ENCODE measurements at regions not wholly inside any gene's neighbourhood (a gene's known extent, or its start where the extent isn't known, plus 50 kb on each side); places are given as distances from the start of the nearest gene placed in this dataset.

- in situ Hi-C loops (cut with MboI; ENCODE audit: low sequenced_read_pairs) (no loop called here), intact Hi-C loops (cut with micrococcal nuclease) (no loop called here), dilution Hi-C loops (cut with HindIII; ENCODE audit: low sequenced_read_pairs, unreplicated experiment) (no loop called here)
- no peak overlapping the region for H3K4ac ChIP-seq (ENCODE audit: low read depth, low read length)
- no peaks in the 10 kb centered on the region for H3K4me1 ChIP-seq (ENCODE audit: control insufficient read depth, insufficient read depth, low read length)
- POLR2A ChIA-PET (ENCODE audit: unreplicated experiment): no interaction called here
- no peak overlapping the region for H2BK5ac ChIP-seq (ENCODE audit: low read depth, low read length, poor library complexity, severe bottlenecking)
- DNase-seq (no peak), ATAC-seq (ENCODE audit: low read depth) (no peak)
- H3K79me1 ChIP-seq (ENCODE audit: low read depth in 1 of 2, low read length in 2 of 2): no peaks in the 10 kb centered on the region
- no peak overlapping the region for H4K8ac ChIP-seq (ENCODE audit: low read depth in 2 of 2, low read length in 2 of 2)
- H3K14ac ChIP-seq (replicated peaks; ENCODE audit: low read depth, low read length): no peak overlapping the region
- TF ChIP-seq POLR2A (IDR thresholded peaks at IDR 0.05; ENCODE audit: low read depth, low read length): no peak
- no peak for TF ChIP-seq FOS (IDR thresholded peaks at IDR 0.05; ENCODE audit: low read depth, low read length)
- no peak for TF ChIP-seq MAZ (IDR thresholded peaks at IDR 0.05; ENCODE audit: borderline replicate concordance, low read depth, low read length)
- TF ChIP-seq USF2 (IDR thresholded peaks at IDR 0.05; ENCODE audit: low read depth, low read length): no peak
- TF ChIP-seq MAFK (IDR thresholded peaks at IDR 0.05; ENCODE audit: low read depth, low read length): no peak
- no peak for TF ChIP-seq RFX5 (IDR thresholded peaks at IDR 0.05; ENCODE audit: low read depth, low read length)
- TF ChIP-seq ELK1 (IDR thresholded peaks at IDR 0.05; ENCODE audit: borderline replicate concordance, low read depth, low read length): no peak
- no peak for TF ChIP-seq BHLHE40 (IDR thresholded peaks at IDR 0.05; ENCODE audit: low read depth, low read length)
- TF ChIP-seq CTCF (conservative IDR thresholded peaks at IDR 0.05; ENCODE audit: low read depth, low read length): no peak
- TF ChIP-seq NFE2L2 (IDR thresholded peaks at IDR 0.05; ENCODE audit: low read depth, low read length): no peak
- no peak for TF ChIP-seq SMC3 (IDR thresholded peaks at IDR 0.05; ENCODE audit: low read depth, low read length)
- TF ChIP-seq RCOR1 (IDR thresholded peaks at IDR 0.05; ENCODE audit: insufficient replicate concordance, low read length): no peak
- TF ChIP-seq CEBPB (IDR thresholded peaks at IDR 0.05; ENCODE audit: low read depth, low read length): no peak
- no peak for TF ChIP-seq MXI1 (IDR thresholded peaks at IDR 0.05; ENCODE audit: borderline replicate concordance, low read depth, low read length)
- TF ChIP-seq RAD21 (IDR thresholded peaks at IDR 0.05; ENCODE audit: low read length): no peak
- TF ChIP-seq CHD1 (IDR thresholded peaks at IDR 0.05; ENCODE audit: low read depth, low read length): no peak
- no peak overlapping the region for H3K4me3 ChIP-seq (ENCODE audit: insufficient read depth, low read depth, low read length)
- H2BK15ac ChIP-seq (ENCODE audit: low read depth, low read length): no peak overlapping the region
- H2AFZ ChIP-seq (replicated peaks; ENCODE audit: low read length, poor library complexity): no peak overlapping the region
- H3K18ac ChIP-seq (ENCODE audit: low read depth, low read length): no peak overlapping the region
- BruUV-seq (replicated peaks): no TSS peak
- H3K27me3 ChIP-seq (ENCODE audit: control insufficient read depth, insufficient read depth, low read length): no peaks in the 10 kb centered on the region
- H3K9ac ChIP-seq (ENCODE audit: low read depth, low read length): no peak overlapping the region
- no CpG with 5 or more reads among the region's 3 CpGs for WGBS, 2 experiments (ENCODE audit: extremely low coverage in 2 of 2, insufficient read length in 1 of 2)
- H2BK120ac ChIP-seq (ENCODE audit: low read depth, low read length): no peak overlapping the region
- H3K4me2 ChIP-seq (ENCODE audit: low read depth, low read length): no peak overlapping the region
- H3K36me3 ChIP-seq (ENCODE audit: control insufficient read depth, insufficient read depth, low read length): no peaks in the 10 kb centered on the region
- no peak overlapping the region for H2BK20ac ChIP-seq (ENCODE audit: low read depth, low read length)
- H3K27ac ChIP-seq (ENCODE audit: insufficient read depth, low read length): no peak overlapping the region
- no peaks in the 10 kb centered on the region for H3K9me1 ChIP-seq (ENCODE audit: insufficient read depth, low read length)
- H3K23ac ChIP-seq (ENCODE audit: low read depth, low read length): no peak overlapping the region
- no peak overlapping the region for H2AK5ac ChIP-seq (ENCODE audit: low read depth, low read length)
- CTCF ChIA-PET: no interaction called here
- no peak overlapping the region for H4K91ac ChIP-seq (ENCODE audit: insufficient read depth, low read depth, low read length)
- no peak overlapping the region for H3K56ac ChIP-seq (ENCODE audit: extremely low read depth, insufficient read depth, low read length)
- no peak overlapping the region for H4K5ac ChIP-seq (ENCODE audit: low read depth, low read length)
- no peak overlapping the region for H2AK9ac ChIP-seq (replicated peaks; ENCODE audit: low read depth, low read length, poor library complexity)
- H4K20me1 ChIP-seq (ENCODE audit: insufficient read depth, low read length): no peaks in the 10 kb centered on the region
- H3K9me3 ChIP-seq (ENCODE audit: control insufficient read depth, insufficient read depth, low read length): no peaks in the 10 kb centered on the region
Measured at GRCh38 chr12:23060161-23060560, 435.2 kb downstream of the ETNK1 start.
